RCC 7860 (cell line): ENCODE measurements at regions not wholly inside any gene's neighbourhood (a gene's known extent, or its start where the extent isn't known, plus 50 kb on each side); places are given as distances from the start of the nearest gene placed in this dataset.

Source experiments
- DNase-seq: peaks from one replicate; pipeline ENCODE4 v3.0.0-alpha.2; 2015; ENCODE audit warnings: low spot score
- FAIRE-seq: peaks from 2 replicates; lab custom pipeline; 2012; peaks lifted over from hg19 to GRCh38; lab: Jason Lieb, UNC

GRCh38 chr3:153023896-153024295 lies 138.1 kb upstream of the RAP2B start:
- no peak for DNase-seq
- FAIRE-seq, result no peak

DNA sequence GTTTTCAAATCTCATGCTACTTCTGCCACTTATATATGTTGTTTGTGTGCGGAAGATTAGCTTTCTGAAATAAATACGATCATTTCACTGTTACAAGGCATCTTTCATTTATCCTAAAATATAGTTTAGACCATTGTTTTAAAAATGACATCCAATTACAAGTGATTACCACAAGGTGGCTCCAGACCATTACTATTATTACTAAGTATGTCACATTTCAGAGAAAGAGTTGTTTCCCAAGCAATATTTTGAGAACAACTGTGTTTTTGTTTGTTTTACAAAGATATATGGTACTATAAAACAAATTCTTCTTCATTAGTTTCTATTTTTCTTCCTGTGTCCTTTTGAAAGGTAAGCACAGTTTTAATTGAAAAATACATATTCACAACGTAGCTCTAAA lies 136.0 kb upstream of the RAP2B start:
- peak; percentile 88 for FAIRE-seq
- DNase-seq, result peak; percentile 52

DNA sequence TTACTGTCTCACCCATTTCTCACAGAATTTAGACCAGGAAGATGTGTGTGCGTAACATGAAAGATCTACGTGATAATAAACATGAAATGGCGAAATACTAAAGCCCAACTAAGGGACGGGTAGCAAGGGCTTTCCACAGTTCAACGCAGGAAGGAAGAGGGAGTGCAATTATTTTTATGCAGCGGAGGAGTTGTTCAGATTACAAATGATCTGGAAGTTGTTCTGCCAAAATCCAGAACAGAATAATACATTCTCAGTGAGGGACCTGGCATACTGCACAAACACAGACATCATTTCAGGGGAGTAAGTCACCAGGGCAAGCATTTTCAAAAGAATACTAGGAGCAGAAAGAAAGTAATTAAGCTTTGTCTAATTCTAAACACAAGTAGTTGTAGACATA lies 133.6 kb upstream of the RAP2B start:
- FAIRE-seq (no peak), DNase-seq (no peak)

DNA sequence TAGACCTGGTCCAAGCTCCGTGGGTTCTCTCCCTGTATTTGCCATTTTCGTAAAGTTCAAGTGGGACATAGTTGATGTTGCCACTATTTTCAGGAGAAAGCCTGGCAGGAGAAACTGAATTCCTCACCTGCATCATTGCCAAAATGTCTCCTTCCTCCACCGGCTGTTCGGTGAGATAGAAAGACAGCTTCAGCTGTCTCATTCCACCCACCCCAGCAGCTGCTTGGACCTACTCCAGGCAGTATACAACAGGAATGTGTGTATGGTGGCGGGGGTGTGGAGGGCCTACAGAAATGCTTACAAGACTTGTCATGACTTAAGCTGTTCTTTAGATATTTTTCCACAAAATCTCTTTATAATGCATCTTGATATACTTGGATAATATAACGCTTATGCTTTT lies 132.7 kb upstream of the RAP2B start:
- no peak for DNase-seq
- FAIRE-seq, result no peak

GRCh38 chr3:153032891-153033290 lies 129.1 kb upstream of the RAP2B start:
- no peak for DNase-seq
- FAIRE-seq, result no peak

DNA sequence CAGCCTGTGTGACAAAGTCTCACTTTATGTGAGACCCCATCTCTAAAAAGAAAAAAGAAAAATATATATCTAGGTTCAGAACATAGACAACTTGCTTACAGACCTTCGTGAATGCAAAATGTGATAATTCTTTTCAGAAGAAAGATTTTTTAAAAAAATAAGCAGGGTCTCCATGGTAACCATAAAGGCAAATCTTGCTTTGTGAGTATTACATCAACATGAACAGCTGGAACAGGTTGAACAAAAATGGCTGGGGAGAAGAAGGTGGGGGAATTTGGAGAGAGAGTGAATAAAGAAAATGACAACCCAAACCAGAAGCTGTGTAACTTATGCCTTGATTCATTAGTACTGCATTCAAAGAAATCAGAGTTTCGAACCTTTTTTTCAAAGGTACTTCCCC lies 125.2 kb upstream of the RAP2B start:
- DNase-seq (no peak), FAIRE-seq (no peak)

- FAIRE-seq, result no peak
- no peak for DNase-seq
These were observed 123.7 kb upstream of the RAP2B start for GRCh38 chr3:153038367-153038766.

- FAIRE-seq, result peak; percentile 63
- DNase-seq, result peak; percentile 34
These were observed 123.2 kb upstream of the RAP2B start for GRCh38 chr3:153038779-153039178.

DNA sequence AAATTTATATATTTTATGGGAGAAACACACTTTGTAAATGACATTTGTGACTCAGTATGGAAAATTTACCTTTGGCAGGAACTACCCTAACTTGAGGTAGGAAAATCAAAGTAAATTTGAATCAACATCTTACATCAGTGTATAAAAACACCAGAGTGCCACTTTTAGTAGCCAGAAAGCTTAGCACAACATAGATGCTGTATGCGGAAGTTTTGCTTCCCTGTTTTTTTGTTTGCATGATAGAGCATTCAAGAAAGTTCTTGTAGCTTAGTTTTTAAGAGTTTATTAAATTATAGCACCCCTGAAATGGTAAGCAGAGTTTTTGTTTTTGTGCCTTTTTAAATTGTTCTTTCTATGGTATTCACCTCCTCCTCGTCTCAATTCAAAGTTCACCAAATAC lies 120.8 kb upstream of the RAP2B start:
- DNase-seq (no peak), FAIRE-seq (no peak)

GRCh38 chr3:153042088-153042487 lies 119.9 kb upstream of the RAP2B start:
- no peak for DNase-seq
- no peak for FAIRE-seq

GRCh38 chr3:153043729-153044328 lies 118.2 kb upstream of the RAP2B start:
- FAIRE-seq, result no peak
- no peak for DNase-seq

- FAIRE-seq, result no peak
- no peak for DNase-seq
These were observed 116.9 kb upstream of the RAP2B start for GRCh38 chr3:153045150-153045549.

DNA sequence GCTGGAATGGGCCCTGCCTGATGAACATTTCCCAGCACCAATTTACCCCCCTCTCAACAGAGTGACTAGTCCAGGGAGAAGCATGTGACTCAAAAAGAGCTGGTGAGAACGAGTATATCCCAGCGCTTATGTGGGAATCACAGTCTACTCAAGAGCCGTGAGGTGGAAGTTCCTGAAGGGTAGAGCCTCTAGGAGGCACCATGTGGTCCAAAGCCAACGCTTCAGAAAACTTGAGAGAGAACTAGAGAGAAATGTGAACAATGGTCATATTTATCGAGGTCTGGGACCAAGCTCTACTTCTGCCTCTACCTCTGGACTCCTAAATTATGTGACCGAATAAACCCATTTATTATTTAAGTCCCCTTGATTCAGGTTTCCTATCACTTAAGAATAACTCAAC lies 111.0 kb upstream of the RAP2B start:
- DNase-seq (no peak), FAIRE-seq (no peak)

- DNase-seq, result peak; percentile 93
These were observed 110.5 kb upstream of the RAP2B start for GRCh38 chr3:153051427-153052095.

GRCh38 chr3:153052096-153052460 lies 109.9 kb upstream of the RAP2B start:
- DNase-seq, result peak; percentile 97
- FAIRE-seq, result peak; percentile 92

More at GRCh38 chr3:153051427-153052095, 110.5 kb upstream of the RAP2B start:
- FAIRE-seq, result peak; percentile 88

- DNase-seq (no peak), FAIRE-seq (no peak)
These were observed 106.8 kb upstream of the RAP2B start for GRCh38 chr3:153055217-153055616.

- FAIRE-seq, result no peak
- DNase-seq, result no peak
These were observed 106.2 kb upstream of the RAP2B start for GRCh38 chr3:153055779-153056178.

GRCh38 chr3:153058031-153058688 lies 103.9 kb upstream of the RAP2B start:
- FAIRE-seq (peak; percentile 96), DNase-seq (peak; percentile 81)

GRCh38 chr3:153060346-153060745 lies 101.7 kb upstream of the RAP2B start:
- no peak for FAIRE-seq
- DNase-seq, result no peak

GRCh38 chr3:153061938-153062528 lies 100.0 kb upstream of the RAP2B start:
- no peak for FAIRE-seq

GRCh38 chr3:153063337-153063736 lies 98.7 kb upstream of the RAP2B start:
- DNase-seq (no peak), FAIRE-seq (no peak)

More at GRCh38 chr3:153061938-153062528, 100.0 kb upstream of the RAP2B start:
- no peak for DNase-seq

DNA sequence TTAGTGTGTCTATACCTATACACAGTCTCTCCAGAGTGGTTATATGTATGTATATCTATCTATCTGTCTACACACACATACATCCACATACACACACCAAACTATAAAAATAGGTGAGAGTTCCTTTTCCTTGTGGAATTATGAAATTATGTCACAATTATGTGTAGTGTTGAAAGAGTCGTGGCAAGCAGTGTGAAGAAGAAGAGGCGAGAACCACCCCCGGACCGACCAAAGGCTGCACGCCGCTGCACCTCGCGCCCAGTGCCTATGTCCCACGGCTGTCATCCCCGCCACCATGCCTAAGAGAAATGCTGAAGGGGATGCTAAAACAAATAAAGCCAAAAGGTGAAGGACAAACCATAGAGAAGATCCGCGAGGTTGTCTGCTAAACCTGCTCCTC lies 95.0 kb upstream of the RAP2B start:
- no peak for FAIRE-seq
- no peak for DNase-seq
